IMR-90 (cell line): ENCODE measurements at regions not wholly inside any gene's neighbourhood (a gene's known extent, or its start where the extent isn't known, plus 50 kb on each side); places are given as distances from the start of the nearest gene placed in this dataset.

Source experiments
- ELK1 ChIP-seq: fragments of 150-350 bp; IDR thresholded peaks from 2 replicates; pipeline ENCODE4 v1.6.1; 2016; ENCODE audit warnings: low read depth, mild to moderate bottlenecking, low read length, moderate library complexity, borderline replicate concordance
- FOS ChIP-seq: fragments of 150-350 bp; IDR thresholded peaks from 2 replicates; pipeline ENCODE4 v1.6.1; 2016; ENCODE audit warnings: low read depth, low read length
- POLR2A ChIP-seq: IDR thresholded peaks from 2 replicates; pipeline ENCODE4 v1.6.1; 2012; ENCODE audit warnings: mild to moderate bottlenecking, low read depth, low read length
- RAD21 ChIP-seq: IDR thresholded peaks from 2 replicates; pipeline ENCODE4 v1.6.1; 2012; ENCODE audit warnings: low read length, improper control_type of control experiment
- TF ChIP-seq, protein P1 (sequence below): conservative IDR thresholded peaks from 2 replicates; pipeline ENCODE4 v1.5.1; 2012; ENCODE audit warnings: mild to moderate bottlenecking, low read depth, low read length, improper control_type of control experiment

- TF ChIP-seq, protein P1, sequence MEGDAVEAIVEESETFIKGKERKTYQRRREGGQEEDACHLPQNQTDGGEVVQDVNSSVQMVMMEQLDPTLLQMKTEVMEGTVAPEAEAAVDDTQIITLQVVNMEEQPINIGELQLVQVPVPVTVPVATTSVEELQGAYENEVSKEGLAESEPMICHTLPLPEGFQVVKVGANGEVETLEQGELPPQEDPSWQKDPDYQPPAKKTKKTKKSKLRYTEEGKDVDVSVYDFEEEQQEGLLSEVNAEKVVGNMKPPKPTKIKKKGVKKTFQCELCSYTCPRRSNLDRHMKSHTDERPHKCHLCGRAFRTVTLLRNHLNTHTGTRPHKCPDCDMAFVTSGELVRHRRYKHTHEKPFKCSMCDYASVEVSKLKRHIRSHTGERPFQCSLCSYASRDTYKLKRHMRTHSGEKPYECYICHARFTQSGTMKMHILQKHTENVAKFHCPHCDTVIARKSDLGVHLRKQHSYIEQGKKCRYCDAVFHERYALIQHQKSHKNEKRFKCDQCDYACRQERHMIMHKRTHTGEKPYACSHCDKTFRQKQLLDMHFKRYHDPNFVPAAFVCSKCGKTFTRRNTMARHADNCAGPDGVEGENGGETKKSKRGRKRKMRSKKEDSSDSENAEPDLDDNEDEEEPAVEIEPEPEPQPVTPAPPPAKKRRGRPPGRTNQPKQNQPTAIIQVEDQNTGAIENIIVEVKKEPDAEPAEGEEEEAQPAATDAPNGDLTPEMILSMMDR: no peak
- no peak for TF ChIP-seq POLR2A
- no peak for TF ChIP-seq FOS
- TF ChIP-seq ELK1: no peak
- no peak for TF ChIP-seq RAD21
Measured at GRCh38 chr3:145024700-145025099, 1053.1 kb downstream of the DIPK2A start.
